HG02981 (cell line): ENCODE measurements at regions not wholly inside any gene's neighbourhood (a gene's known extent, or its start where the extent isn't known, plus 50 kb on each side); places are given as distances from the start of the nearest gene placed in this dataset.
"Not testable (repeated sequence)": the region's sequence is repeated elsewhere in the genome, so short reads cannot be mapped to it uniquely, and the experiment has no call there.

ENCODE experiments used
- ATAC-seq: cut with Tn5 transposase; IDR thresholded peaks from one replicate; pipeline ENCODE4 v1.9.1; 2021; ENCODE audit warnings: mild to moderate bottlenecking, moderate library complexity; ENCODE audit not compliant: unreplicated experiment

DNA sequence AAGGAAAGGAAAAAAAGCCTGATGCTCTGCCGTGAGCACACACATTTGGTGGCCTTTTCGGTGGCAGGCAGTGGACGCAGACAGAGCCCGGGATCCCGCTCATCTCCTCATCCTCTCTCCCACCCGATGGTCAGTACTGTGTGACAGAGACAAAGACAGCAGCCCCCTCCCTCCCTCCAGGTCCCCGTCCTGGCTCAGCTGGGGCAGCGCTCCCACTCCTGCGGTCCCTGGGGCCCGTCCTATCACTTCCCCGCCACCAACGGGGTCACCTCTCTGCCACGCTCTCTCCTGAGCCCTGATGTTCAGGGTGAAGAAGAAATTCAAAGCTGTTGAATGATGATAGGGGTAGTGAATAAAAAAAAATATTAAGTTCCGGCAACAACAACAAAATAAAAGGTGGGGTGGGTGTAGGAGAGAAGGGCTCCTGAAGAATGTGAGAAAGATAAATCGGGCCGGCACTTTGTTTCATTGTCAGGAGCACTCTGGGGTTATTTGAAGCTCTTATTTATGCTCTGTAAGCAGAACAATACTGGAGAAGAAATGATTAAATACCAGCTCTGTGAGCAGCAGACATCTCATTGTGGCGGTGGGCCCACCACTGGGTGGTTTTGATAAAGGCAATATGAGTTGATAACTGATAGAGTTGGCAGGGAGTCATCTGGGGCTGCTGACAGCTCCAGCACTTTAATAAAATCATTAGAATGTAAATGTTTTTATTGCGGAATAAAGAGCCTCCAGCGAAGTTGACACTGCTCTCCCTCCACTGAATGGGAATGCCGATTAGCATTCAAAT is 417.7 kb downstream of the IRX1 start:
- no peak for ATAC-seq

DNA sequence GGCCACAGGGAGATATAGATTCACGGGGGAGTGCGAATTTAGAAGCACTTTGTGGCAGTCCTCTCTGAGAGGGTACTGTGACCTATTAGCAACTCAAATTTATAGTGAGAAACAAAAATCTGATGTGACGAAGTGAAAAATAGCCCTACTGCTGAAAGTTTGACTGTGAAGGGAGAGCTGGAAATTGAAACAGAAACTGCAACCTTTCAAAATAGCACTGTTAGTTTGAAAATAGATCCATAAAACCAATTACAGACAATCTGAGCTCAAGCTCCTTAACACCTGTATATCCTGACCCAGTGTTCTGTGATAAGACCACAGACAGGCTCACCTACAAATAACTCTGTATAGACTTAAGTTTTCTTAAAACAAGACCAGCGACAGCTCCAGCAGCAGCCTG is 420.1 kb downstream of the IRX1 start:
- ATAC-seq: no peak

- no peak for ATAC-seq
Measured at GRCh38 chr5:4017076-4017803, 421.6 kb downstream of the IRX1 start.

DNA sequence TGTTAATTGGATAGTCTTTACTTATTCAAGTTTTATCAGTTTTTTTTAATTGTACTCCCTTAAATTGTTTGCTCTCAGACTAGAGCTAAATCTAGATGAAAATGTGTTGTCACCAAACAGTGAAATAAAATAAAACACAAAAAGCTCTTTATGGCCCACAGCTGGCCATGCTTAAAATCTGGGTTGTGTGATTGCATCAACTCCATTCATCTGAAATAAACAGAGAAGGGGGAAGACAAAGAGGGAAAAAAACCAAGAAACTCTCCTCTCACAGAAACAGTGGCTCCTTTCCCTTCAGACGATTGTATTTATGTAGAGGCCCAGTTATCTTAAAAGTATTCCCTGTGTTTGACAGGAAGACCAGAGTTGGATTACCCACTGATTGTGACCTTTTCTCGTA is 422.4 kb downstream of the IRX1 start:
- ATAC-seq: no peak

DNA sequence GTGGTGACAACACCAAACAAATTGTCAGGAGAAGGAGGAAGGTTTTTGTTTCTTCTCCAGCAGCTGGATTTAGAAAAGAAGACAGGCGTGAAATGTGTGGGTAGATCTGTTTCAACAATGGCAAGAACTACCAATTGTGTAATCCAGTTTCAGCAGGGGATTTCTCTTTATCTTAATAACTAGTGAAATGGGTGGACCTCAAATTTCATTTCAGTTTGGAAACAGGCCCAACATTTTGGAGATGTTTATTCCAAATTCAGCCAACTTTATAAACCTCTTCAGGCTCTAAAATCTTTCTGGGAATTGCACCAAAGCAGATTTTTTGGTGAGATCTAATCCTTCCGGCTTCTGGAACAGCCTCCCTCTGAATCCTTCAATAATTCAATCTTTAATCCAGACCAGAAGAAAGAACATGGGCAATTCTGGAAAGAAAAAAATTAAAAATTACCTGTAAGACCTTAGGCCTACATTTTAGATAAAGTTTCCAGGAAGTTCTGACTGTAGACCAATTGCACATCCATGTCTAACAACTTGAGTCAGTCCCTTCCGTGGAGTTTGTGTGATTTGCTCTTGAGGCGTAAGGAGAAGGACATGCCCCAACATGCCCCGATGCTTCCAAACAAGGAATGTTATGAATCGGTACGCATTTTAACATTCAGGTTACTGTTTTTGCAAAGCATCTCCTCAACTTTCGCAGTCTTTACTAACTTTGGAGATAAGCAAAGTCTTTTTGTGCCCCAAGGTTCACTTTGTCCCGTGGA is 423.6 kb downstream of the IRX1 start:
- no peak for ATAC-seq

- ATAC-seq: no peak
Measured at GRCh38 chr5:4019841-4020240, 424.2 kb downstream of the IRX1 start.

DNA sequence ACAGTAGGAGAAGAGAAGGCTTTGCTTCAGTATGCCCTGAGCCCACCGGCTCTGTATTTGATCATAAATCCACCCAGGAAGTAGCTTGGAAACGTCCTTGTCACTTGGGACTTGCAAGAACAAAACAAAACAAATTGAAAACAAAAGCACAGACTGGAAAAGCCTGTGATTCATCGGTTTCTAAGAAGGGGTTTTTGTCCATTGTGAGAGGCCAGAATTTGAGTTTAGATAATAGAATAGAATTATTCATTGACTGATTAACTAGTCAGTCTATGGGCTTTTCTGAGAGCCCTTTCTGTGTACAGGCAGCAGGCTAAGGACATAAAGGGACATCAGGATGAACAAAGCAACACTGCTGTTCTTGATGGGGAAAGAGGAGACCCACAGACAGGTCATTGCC is 424.8 kb downstream of the IRX1 start:
- ATAC-seq: no peak

DNA sequence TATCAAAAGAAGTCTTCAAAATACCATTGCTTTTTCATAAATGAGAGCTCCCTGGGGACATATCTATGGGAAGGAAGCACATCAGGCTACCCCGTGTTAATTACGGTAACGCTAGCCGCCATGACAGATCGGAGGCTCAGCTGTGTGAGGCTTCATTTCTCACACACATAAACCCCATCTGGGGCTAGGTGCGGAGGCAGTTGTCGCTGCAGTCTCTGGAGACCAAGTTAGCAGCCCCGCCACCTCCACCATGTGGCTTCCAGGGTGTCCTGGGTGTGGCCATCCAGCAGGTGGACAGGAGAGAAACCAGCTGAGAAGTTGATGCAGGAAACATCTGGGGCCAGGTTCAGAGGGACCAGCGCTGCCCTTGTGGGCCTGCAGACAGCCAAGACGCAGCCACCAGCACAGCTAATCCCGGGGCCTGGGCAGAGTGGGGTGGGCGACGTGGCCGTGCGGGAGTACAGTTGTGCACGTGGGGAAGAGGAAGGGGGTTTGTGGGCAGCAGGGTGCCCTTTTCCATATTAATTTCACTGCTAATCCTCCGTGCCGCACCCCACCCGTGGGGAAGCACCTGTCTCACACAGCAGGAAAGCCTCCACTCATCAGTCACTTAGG is 426.5 kb downstream of the IRX1 start:
- no peak for ATAC-seq

DNA sequence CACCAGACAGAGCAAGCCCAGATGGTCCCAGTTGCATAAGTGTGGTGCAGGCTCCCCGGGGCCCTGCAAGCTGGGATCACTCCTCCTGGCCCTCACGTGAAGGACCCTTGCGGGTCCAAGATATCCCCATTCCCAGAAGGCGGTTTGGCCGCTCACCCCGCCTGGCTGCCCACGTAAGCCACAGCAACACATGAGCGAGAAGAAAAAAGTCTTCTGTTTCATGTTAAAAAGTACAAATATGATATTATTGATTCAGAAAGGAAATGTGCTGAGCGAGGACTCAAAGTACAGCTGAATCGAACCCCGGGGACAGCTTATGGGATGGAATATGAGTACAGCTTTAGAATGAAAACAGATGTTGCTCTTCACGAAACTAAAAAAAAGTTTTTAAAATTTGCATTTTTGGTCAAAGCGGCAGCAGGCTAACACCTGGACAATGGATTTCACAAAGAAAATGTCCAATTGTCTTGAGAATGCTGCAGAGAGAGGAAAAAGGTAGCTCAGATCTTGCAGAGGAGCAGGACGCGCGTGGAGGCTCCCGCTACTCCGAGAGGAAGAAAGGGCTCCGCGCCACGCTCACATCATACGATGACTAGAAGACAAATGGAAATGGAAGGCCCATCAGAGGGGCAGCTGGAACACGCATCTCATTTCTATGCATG is 427.6 kb downstream of the IRX1 start:
- no peak for ATAC-seq

- no peak for ATAC-seq
Measured at GRCh38 chr5:4023753-4024335, 428.2 kb downstream of the IRX1 start.

GRCh38 chr5:4027088-4027734 is 431.6 kb downstream of the IRX1 start:
- no peak for ATAC-seq

GRCh38 chr5:4028384-4028783 is 432.8 kb downstream of the IRX1 start:
- no peak for ATAC-seq

DNA sequence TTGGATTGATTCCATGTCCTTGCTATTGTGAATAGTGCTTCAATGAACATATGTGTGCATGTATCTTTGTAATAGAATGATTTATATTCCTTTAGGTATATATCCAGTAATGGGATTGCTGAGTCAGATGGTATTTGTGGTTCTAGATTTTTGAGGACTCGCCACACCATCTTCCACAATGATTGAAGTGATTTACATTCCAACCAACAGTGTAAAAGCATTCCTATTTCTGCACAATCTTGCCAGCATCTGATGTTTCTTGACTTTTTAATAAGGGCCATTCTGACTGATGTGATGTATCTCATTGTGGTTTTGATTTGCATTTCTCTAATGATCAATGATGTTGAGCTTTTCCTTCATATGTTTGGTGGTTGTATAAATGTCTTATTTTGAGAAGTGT is 437.9 kb downstream of the IRX1 start:
- not testable (repeated sequence) for ATAC-seq

GRCh38 chr5:4036861-4037260 is 441.2 kb downstream of the IRX1 start:
- ATAC-seq: no peak

- no peak for ATAC-seq
Measured at GRCh38 chr5:4038994-4039393, 443.4 kb downstream of the IRX1 start.

GRCh38 chr5:4042311-4042710 is 446.7 kb downstream of the IRX1 start:
- no peak for ATAC-seq

DNA sequence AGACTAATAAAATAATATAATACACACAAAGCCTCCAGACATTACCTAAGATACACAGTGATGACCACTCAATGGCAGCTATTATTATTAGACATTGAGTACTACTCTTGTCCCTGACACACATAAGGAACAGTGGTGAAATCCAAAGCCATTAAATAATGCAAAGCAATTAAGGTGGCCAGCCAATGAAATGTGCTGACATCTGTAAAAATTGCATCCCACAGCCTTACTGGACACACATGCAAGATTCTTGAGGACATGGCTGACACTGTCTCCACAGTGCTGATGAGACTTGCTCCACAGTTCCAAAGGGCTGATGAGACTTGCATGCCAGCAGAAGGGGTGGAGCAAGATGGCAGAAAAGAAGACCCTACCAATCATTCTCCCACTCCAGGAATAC is 447.5 kb downstream of the IRX1 start:
- no peak for ATAC-seq

GRCh38 chr5:4044881-4045280 is 449.2 kb downstream of the IRX1 start:
- ATAC-seq: no peak

DNA sequence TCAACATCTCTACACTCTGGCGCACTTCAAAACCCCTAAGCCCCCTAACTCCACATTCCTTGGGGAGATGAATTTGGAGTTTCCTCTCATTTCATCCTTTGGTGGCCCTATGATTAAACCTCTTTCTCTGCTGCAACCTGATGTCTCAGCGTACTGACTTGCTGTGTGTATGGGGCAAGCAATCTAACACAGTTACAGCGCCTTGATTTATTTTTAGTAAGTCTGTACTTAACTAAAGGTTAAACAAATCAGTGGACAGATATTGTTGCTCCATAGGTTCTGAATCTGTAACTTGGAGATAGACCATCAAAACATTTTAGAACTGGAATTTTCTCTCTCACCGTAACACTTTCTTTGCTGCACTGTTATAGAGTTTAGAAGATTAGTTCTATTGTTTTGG is 452.8 kb downstream of the IRX1 start:
- no peak for ATAC-seq

DNA sequence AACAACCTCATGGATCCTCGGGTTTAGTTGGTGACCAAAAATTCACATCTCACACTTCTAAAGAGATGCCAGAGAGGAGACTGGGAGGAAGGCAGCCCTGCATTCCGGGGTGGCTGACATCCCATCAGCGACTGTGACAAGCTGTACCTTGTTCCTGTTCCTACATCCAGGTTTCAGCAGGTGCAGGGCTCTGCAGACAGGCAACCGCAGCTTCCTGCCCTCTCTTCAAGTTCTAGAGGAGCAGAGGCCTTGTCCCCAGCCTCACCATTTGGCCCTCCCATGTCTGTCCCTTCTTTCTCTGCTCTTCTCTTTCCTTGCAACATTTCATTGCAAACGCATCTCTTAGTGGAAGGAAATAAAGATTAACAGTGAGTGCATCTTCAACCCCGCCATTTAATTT is 454.6 kb downstream of the IRX1 start:
- ATAC-seq: no peak
